SK-N-SH treated with all-trans-retinoic acid at 6 μM for 48 hours (cell line): ENCODE measurements at regions not wholly inside any gene's neighbourhood (a gene's known extent, or its start where the extent isn't known, plus 50 kb on each side); places are given as distances from the start of the nearest gene placed in this dataset.

Experiments
- ATAC-seq: fragments of 200-7000 bp; cut with Tn5 transposase; 3 replicates; pipeline ENCODE4 v1.9.1; 2020; ENCODE audit warnings: mild to moderate bottlenecking, moderate library complexity
- ARNTL ChIP-seq: fragments of 450-650 bp; formaldehyde crosslinking; IDR thresholded peaks from 2 replicates; pipeline ENCODE4 v1.5.0; 2020; ENCODE audit warnings: low read depth, mild to moderate bottlenecking, moderate library complexity, borderline replicate concordance
- BACH2 ChIP-seq: fragments of 250-450 bp; sonication (Bioruptor Pico); IDR thresholded peaks from 2 replicates; pipeline ENCODE4 v1.9.0; 2021; ENCODE audit warnings: mild to moderate bottlenecking, borderline replicate concordance
- CREB5 ChIP-seq: fragments of 250-450 bp; sonication (Bioruptor Pico); IDR thresholded peaks from 2 replicates; pipeline ENCODE4 v1.5.1; 2020; ENCODE audit warnings: low read depth, mild to moderate bottlenecking, moderate library complexity
- CSDC2 ChIP-seq: fragments of 250-450 bp; sonication (Bioruptor Pico); IDR thresholded peaks from 2 replicates; pipeline ENCODE4 v1.5.0; 2020; ENCODE audit warnings: mild to moderate bottlenecking, moderate library complexity
- ESRRG ChIP-seq: fragments of 250-450 bp; sonication (Bioruptor Pico); IDR thresholded peaks from 2 replicates; pipeline ENCODE4 v1.6.1; 2021; ENCODE audit warnings: mild to moderate bottlenecking
- GLIS3 ChIP-seq: fragments of 250-450 bp; sonication (Bioruptor Pico); IDR thresholded peaks from 2 replicates; pipeline ENCODE4 v1.5.0; 2020; ENCODE audit warnings: mild to moderate bottlenecking, moderate library complexity
- ISL1 ChIP-seq: fragments of 250-450 bp; sonication (Bioruptor Pico); IDR thresholded peaks from 2 replicates; pipeline ENCODE4 v2.1.2; 2022; ENCODE audit warnings: mild to moderate bottlenecking, moderate library complexity
- OSR1 ChIP-seq: fragments of 250-450 bp; sonication (Bioruptor Pico); IDR thresholded peaks from 2 replicates; pipeline ENCODE4 v1.8.0; 2022; ENCODE audit warnings: moderate library complexity, mild to moderate bottlenecking, inconsistent platforms
- PPARA ChIP-seq: fragments of 250-450 bp; sonication (Bioruptor Pico); IDR thresholded peaks from 2 replicates; pipeline ENCODE4 v1.5.0; 2020; ENCODE audit warnings: mild to moderate bottlenecking, borderline replicate concordance
- RARB ChIP-seq: fragments of 250-450 bp; sonication (Bioruptor Pico); IDR thresholded peaks from 2 replicates; pipeline ENCODE4 v1.8.0; 2021; ENCODE audit warnings: mild to moderate bottlenecking, moderate library complexity
- SNAI2 ChIP-seq: fragments of 250-450 bp; sonication (Bioruptor Pico); IDR thresholded peaks from 2 replicates; pipeline ENCODE4 v1.5.0; 2020; ENCODE audit warnings: mild to moderate bottlenecking, moderate library complexity
- TCF4 ChIP-seq: fragments of 250-450 bp; sonication (Bioruptor Pico); IDR thresholded peaks from 2 replicates; pipeline ENCODE4 v1.8.0; 2021; ENCODE audit warnings: mild to moderate bottlenecking, moderate library complexity, borderline replicate concordance
- TOX ChIP-seq: fragments of 250-450 bp; sonication (Bioruptor Pico); IDR thresholded peaks from 2 replicates; pipeline ENCODE4 v1.8.0; 2021; ENCODE audit warnings: mild to moderate bottlenecking, moderate library complexity, borderline replicate concordance
- TSHZ2 ChIP-seq: fragments of 250-450 bp; sonication (Bioruptor Pico); IDR thresholded peaks from 2 replicates; pipeline ENCODE4 v1.5.0; 2020; ENCODE audit warnings: mild to moderate bottlenecking, moderate library complexity
- ZC3H10 ChIP-seq: fragments of 250-450 bp; sonication (Bioruptor Pico); IDR thresholded peaks from 2 replicates; pipeline ENCODE4 v1.5.1; 2021; ENCODE audit warnings: mild to moderate bottlenecking, moderate library complexity
- ZNF565 ChIP-seq: fragments of 450-650 bp; formaldehyde crosslinking; conservative IDR thresholded peaks from 2 replicates; pipeline ENCODE4 v1.5.0; 2020; ENCODE audit warnings: low read depth, mild to moderate bottlenecking, moderate library complexity
- ZNF8 ChIP-seq: fragments of 450-650 bp; formaldehyde crosslinking; IDR thresholded peaks from 2 replicates; pipeline ENCODE4 v1.5.0; 2020; ENCODE audit warnings: mild to moderate bottlenecking, moderate library complexity
- TF ChIP-seq, protein P1 (sequence below): fragments of 250-450 bp; sonication (Bioruptor Pico); IDR thresholded peaks from 2 replicates; pipeline ENCODE4 v1.8.0; 2020; ENCODE audit warnings: mild to moderate bottlenecking, moderate library complexity, borderline replicate concordance
- TF ChIP-seq, protein P2 (sequence below): fragments of 250-450 bp; sonication (Bioruptor Pico); IDR thresholded peaks from 2 replicates; pipeline ENCODE4 v1.5.1; 2021; ENCODE audit warnings: mild to moderate bottlenecking, moderate library complexity
- TF ChIP-seq, protein P3 (sequence below): fragments of 250-450 bp; sonication (Bioruptor Pico); IDR thresholded peaks from 2 replicates; pipeline ENCODE4 v1.8.0; 2021; ENCODE audit warnings: low read depth, mild to moderate bottlenecking, moderate library complexity, borderline replicate concordance

DNA sequence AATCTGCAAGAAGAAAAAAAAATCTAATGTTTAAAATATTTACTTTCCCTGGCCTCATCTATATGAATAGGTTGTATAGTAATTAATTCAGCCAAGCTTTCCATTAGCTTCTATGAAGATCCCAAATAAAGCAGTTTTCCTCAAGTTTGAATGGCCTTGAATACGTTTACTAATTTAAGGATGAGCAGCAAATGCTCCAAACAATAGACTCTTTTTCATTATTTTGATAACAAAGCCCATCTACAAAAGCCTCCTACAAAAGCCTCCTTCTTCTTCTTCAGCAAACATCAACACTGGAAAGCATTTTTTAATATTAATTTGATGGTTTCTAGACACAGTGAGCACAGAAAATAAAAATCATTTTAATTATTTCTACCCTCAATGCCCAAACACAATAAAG is 1130.3 kb upstream of the CNTN5 start:
- TF ChIP-seq BACH2 (CRISPR knock-in tag) = no peak
- TF ChIP-seq CSDC2 = no peak
- TF ChIP-seq PPARA = no peak
- no peak for TF ChIP-seq OSR1 (CRISPR knock-in tag)
- no peak for TF ChIP-seq ZC3H10 (CRISPR knock-in tag)
- ATAC-seq = no peak

GRCh38 chr11:97893612-97894011 is 1127.1 kb upstream of the CNTN5 start:
- TF ChIP-seq SNAI2 (CRISPR knock-in tag) (0 out of 2 replicates have a peak, but pooled peaks have one; percentile 16), ARNTL (CRISPR knock-in tag) (no peak), ZNF8 (CRISPR knock-in tag) (0 out of 2 replicates have a peak, but pooled peaks have one; percentile 15), ESRRG (CRISPR knock-in tag) (no peak), OSR1 (CRISPR knock-in tag) (no peak), BACH2 (CRISPR knock-in tag) (no peak), ISL1 (CRISPR knock-in tag) (peak; percentile 90), CREB5 (CRISPR knock-in tag) (no peak), TSHZ2 (CRISPR knock-in tag) (peak; percentile 76; the same call in 1 of the 2 replicates), GLIS3 (CRISPR knock-in tag) (0 out of 2 replicates have a peak, but pooled peaks have one; percentile 36), ZNF565 (CRISPR knock-in tag) (no peak), PPARA (no peak), TOX (CRISPR knock-in tag) (no peak), TCF4 (CRISPR knock-in tag) (peak; percentile 90; the same call in 1 of the 2 replicates)
- TF ChIP-seq, protein P1, sequence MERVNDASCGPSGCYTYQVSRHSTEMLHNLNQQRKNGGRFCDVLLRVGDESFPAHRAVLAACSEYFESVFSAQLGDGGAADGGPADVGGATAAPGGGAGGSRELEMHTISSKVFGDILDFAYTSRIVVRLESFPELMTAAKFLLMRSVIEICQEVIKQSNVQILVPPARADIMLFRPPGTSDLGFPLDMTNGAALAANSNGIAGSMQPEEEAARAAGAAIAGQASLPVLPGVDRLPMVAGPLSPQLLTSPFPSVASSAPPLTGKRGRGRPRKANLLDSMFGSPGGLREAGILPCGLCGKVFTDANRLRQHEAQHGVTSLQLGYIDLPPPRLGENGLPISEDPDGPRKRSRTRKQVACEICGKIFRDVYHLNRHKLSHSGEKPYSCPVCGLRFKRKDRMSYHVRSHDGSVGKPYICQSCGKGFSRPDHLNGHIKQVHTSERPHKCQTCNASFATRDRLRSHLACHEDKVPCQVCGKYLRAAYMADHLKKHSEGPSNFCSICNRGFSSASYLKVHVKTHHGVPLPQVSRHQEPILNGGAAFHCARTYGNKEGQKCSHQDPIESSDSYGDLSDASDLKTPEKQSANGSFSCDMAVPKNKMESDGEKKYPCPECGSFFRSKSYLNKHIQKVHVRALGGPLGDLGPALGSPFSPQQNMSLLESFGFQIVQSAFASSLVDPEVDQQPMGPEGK (CRISPR knock-in tag) = no peak
- TF ChIP-seq, protein P2, sequence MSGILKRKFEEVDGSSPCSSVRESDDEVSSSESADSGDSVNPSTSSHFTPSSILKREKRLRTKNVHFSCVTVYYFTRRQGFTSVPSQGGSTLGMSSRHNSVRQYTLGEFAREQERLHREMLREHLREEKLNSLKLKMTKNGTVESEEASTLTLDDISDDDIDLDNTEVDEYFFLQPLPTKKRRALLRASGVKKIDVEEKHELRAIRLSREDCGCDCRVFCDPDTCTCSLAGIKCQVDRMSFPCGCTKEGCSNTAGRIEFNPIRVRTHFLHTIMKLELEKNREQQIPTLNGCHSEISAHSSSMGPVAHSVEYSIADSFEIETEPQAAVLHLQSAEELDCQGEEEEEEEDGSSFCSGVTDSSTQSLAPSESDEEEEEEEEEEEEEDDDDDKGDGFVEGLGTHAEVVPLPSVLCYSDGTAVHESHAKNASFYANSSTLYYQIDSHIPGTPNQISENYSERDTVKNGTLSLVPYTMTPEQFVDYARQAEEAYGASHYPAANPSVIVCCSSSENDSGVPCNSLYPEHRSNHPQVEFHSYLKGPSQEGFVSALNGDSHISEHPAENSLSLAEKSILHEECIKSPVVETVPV (CRISPR knock-in tag) = 0 out of 2 replicates have a peak, but pooled peaks have one; percentile 7
- ATAC-seq = peak; percentile 77; the same call in 2 of the 3 replicates

- no peak for ATAC-seq
- TF ChIP-seq SNAI2 (CRISPR knock-in tag) (no peak), RARB (CRISPR knock-in tag) (no peak)
These were observed 1125.8 kb upstream of the CNTN5 start for GRCh38 chr11:97894978-97895377.

GRCh38 chr11:97895572-97895971 is 1125.2 kb upstream of the CNTN5 start:
- no peak for ATAC-seq
- TF ChIP-seq, protein P3, sequence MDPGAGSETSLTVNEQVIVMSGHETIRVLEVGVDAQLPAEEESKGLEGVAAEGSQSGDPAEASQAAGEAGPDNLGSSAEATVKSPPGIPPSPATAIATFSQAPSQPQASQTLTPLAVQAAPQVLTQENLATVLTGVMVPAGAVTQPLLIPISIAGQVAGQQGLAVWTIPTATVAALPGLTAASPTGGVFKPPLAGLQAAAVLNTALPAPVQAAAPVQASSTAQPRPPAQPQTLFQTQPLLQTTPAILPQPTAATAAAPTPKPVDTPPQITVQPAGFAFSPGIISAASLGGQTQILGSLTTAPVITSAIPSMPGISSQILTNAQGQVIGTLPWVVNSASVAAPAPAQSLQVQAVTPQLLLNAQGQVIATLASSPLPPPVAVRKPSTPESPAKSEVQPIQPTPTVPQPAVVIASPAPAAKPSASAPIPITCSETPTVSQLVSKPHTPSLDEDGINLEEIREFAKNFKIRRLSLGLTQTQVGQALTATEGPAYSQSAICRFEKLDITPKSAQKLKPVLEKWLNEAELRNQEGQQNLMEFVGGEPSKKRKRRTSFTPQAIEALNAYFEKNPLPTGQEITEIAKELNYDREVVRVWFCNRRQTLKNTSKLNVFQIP (CRISPR knock-in tag) = no peak
- TF ChIP-seq ISL1 (CRISPR knock-in tag) = no peak
- TF ChIP-seq ESRRG (CRISPR knock-in tag) = no peak
- TF ChIP-seq TSHZ2 (CRISPR knock-in tag) = no peak
- no peak for TF ChIP-seq ZNF8 (CRISPR knock-in tag)
- no peak for TF ChIP-seq BACH2 (CRISPR knock-in tag)
- no peak for TF ChIP-seq SNAI2 (CRISPR knock-in tag)
- TF ChIP-seq PPARA = no peak
- no peak for TF ChIP-seq GLIS3 (CRISPR knock-in tag)
- no peak for TF ChIP-seq CREB5 (CRISPR knock-in tag)
- TF ChIP-seq ARNTL (CRISPR knock-in tag) = no peak
